ENCODE measurements at regions not wholly inside any gene's neighbourhood (a gene's known extent, or its start where the extent isn't known, plus 50 kb on each side); places are given as distances from the start of the nearest gene placed in this dataset.

DNA sequence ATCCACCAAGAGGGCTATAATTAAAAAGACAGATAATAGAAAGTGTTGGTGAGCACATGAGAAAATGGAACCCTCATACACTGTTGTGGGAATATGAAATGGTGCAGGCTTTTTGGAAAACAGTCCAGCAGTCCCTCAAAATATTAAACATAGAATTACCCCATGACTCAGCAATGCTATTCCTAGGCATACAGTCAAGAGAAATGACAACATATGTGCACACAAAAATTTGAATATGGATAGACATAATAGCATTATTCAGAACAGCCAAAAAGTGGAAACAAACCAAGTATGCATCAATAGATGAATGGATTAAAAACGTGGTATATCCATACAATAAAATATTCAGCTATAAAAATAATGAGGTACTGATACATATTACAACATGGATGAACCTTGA lies 64.5 kb upstream of the GDF10 start:
- H3K36me3 ChIP-seq = no peaks in the 10 kb centered on the region
- no peak for DNase-seq
- H3K4me1 ChIP-seq = no peaks in the 10 kb centered on the region
- peaks cover 0 to 4% of the 10 kb centered on the region in 2 donors for H3K9me3 ChIP-seq
- no peak overlapping the region for H3K4me3 ChIP-seq
- in situ Hi-C loops (cut with MboI; ENCODE audit: low pct_ligation_motif_present in 1 of 4, low pct_unique_long_range_greater_than_20kb in 1 of 4, low sequenced_read_pairs in 3 of 4) (no loop called here), intact Hi-C loops (cut with DNase I; ENCODE audit: low total_unique reads) (no loop called here)
- H3K27me3 ChIP-seq = no peaks in the 10 kb centered on the region
- H3K27ac ChIP-seq = no peak overlapping the region
- 29 to 61% methylated on average over 1 of the region's 1 CpG for WGBS, 2 donors (ENCODE audit: low coverage in 1 of 2)
- TF ChIP-seq EP300 (IDR thresholded peaks at IDR 0.05; ENCODE audit: low read depth) = no peak
- no peak for TF ChIP-seq POLR2AphosphoS5 (IDR thresholded peaks at IDR 0.05)

DNA sequence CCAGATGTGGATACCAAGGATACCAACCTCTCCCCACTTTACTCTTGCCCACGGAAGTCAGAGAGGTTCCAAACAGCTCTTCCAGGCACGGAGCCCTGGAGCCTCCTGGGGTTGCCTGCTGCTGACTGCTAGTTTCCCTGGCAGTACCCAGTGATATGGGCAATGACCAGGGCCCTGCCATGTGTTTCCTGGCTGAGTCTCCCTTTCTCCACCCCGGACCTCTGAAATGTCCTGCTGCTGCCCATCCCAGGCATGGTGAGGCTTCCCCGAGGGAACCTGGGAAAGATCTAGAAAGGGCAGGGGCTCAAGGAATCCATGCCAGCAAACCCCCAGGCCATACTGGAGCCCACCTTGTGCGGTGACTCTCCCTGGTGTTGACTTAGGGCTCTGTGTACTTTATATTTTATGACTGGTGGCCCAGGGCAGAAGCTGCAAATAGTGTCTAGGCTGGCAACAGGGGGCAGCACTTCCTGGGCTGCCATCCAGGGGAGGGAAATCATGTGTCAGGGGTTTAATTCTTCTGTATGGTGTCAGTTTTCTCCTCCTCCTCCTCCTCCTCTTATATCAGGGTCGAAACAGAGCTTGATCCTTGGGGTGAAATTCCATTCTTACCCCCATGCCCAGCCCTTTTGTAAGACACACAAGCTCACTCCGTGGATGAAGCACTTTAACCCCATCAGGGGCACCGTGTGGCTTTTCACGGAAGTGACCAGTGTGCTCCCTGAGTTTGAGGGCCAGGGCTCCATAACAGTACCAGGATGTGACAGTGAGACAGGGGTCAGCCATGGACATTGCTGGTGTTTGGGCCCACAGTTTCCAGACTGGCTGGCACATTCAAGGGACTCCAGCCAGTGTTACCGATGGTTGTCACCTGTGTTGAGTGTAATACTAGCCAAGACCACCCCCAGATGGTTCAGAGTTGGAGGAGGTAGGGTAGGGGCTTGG lies 62.4 kb upstream of the GDF10 start:
- Histone ChIP-seq H3K36me3 (no peaks in the 10 kb centered on the region), H3K9me3 (peaks cover 0 to 4% of the 10 kb centered on the region in 2 donors), H3K27ac (no peak overlapping the region), H3K27me3 (no peaks in the 10 kb centered on the region), H3K4me1 (no peaks in the 10 kb centered on the region), H3K4me3 (no peak overlapping the region)
- in situ Hi-C loops (cut with MboI; ENCODE audit: low pct_ligation_motif_present in 1 of 4, low pct_unique_long_range_greater_than_20kb in 1 of 4, low sequenced_read_pairs in 3 of 4) = no loop called here
- TF ChIP-seq POLR2AphosphoS5 (IDR thresholded peaks at IDR 0.05) = no peak
- no peak for TF ChIP-seq EP300 (IDR thresholded peaks at IDR 0.05; ENCODE audit: low read depth)
- TF ChIP-seq POLR2A (IDR thresholded peaks at IDR 0.05) = no peak
- no peak for TF ChIP-seq CTCF (IDR thresholded peaks at IDR 0.05)
- DNase-seq = no peak
- intact Hi-C loops (cut with DNase I; ENCODE audit: low total_unique reads) = no loop called here
- WGBS, 2 donors (ENCODE audit: low coverage in 1 of 2) = 77% methylated on average over 10 of the region's 10 CpGs; no CpG with 5 or more reads in 1 of the 2 donors

GRCh38 chr10:47238331-47239095 lies 61.5 kb upstream of the GDF10 start:
- H3K4me1 ChIP-seq = no peaks in the 10 kb centered on the region
- H3K27ac ChIP-seq = no peak overlapping the region
- in situ Hi-C loops (cut with MboI; ENCODE audit: low pct_ligation_motif_present in 1 of 4, low pct_unique_long_range_greater_than_20kb in 1 of 4, low sequenced_read_pairs in 3 of 4) (no loop called here), intact Hi-C loops (cut with DNase I; ENCODE audit: low total_unique reads) (no loop called here)
- no peaks in the 10 kb centered on the region for H3K27me3 ChIP-seq
- H3K4me3 ChIP-seq = no peak overlapping the region
- TF ChIP-seq POLR2A (IDR thresholded peaks at IDR 0.05) (no peak), POLR2AphosphoS5 (IDR thresholded peaks at IDR 0.05) (no peak), CTCF (IDR thresholded peaks at IDR 0.05) (no peak), EP300 (IDR thresholded peaks at IDR 0.05; ENCODE audit: low read depth) (no peak)
- WGBS, 2 donors (ENCODE audit: low coverage in 1 of 2) = 88% methylated on average over 7 of the region's 7 CpGs; no CpG with 5 or more reads in 1 of the 2 donors
- H3K36me3 ChIP-seq = no peaks in the 10 kb centered on the region
- peaks cover 0 to 4% of the 10 kb centered on the region in 2 donors for H3K9me3 ChIP-seq
- DNase-seq = no peak

DNA sequence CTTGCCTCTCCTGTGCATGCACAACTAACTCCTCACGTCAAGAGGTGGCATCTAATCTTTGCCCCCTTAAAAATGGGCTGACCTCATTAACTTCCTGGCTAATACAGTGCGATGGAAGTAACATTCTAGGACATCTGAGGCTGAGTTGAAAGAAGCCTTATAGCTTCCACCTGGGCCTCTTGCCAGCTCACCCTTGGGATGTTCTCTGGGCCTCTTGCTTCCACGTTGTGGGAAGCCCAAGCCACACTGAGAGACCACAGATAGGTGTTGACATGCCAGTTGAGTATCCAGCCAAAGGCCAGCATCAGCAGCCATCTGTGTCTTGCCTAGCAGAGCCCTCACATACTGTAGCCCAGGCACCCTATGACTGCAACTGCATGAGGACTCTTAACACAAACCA lies 60.8 kb upstream of the GDF10 start:
- 66% methylated on average over 3 of the region's 3 CpGs; no CpG with 5 or more reads in 1 of the 2 donors for WGBS, 2 donors (ENCODE audit: low coverage in 1 of 2)
- Histone ChIP-seq H3K4me1 (no peaks in the 10 kb centered on the region), H3K27ac (no peak overlapping the region), H3K27me3 (no peaks in the 10 kb centered on the region), H3K4me3 (no peak overlapping the region), H3K36me3 (no peaks in the 10 kb centered on the region), H3K9me3 (peaks cover 0 to 4% of the 10 kb centered on the region in 2 donors)
- in situ Hi-C loops (cut with MboI; ENCODE audit: low pct_ligation_motif_present in 1 of 4, low pct_unique_long_range_greater_than_20kb in 1 of 4, low sequenced_read_pairs in 3 of 4) (no loop called here), intact Hi-C loops (cut with DNase I; ENCODE audit: low total_unique reads) (no loop called here)
- TF ChIP-seq POLR2AphosphoS5 (IDR thresholded peaks at IDR 0.05) = no peak
- no peak for TF ChIP-seq POLR2A (IDR thresholded peaks at IDR 0.05)
- no peak for TF ChIP-seq EP300 (IDR thresholded peaks at IDR 0.05; ENCODE audit: low read depth)
- no peak for TF ChIP-seq CTCF (IDR thresholded peaks at IDR 0.05)
- DNase-seq = no peak
